K562 (cell line): ENCODE measurements at regions not wholly inside any gene's neighbourhood (a gene's known extent, or its start where the extent isn't known, plus 50 kb on each side); places are given as distances from the start of the nearest gene placed in this dataset.

Experiments
- CHD7 ChIP-seq: fragments of 200-600 bp; sonication (generic); IDR thresholded peaks from one replicate; pipeline ENCODE4 v1.6.1; 2012; ENCODE audit warnings: mild to moderate bottlenecking, low read depth, low read length, inconsistent platforms
- RBM39 ChIP-seq: fragments of 200-400 bp; formaldehyde crosslinking; optimal IDR thresholded peaks from 2 replicates; pipeline ENCODE3; 2018; ENCODE audit warnings: low read depth, low read length
- SMARCB1 ChIP-seq: IDR thresholded peaks from 2 replicates; pipeline ENCODE4 v1.6.1; 2011; ENCODE audit warnings: improper control_type of control experiment, low read depth; ENCODE audit not compliant: insufficient read length
- ZBTB2 ChIP-seq: fragments of 450-650 bp; IDR thresholded peaks from 2 replicates; pipeline ENCODE4 v1.6.1; 2016; ENCODE audit warnings: antibody characterized with exemption
- ZNF174 ChIP-seq: fragments of 250-450 bp; sonication (Bioruptor Pico); IDR thresholded peaks from 2 replicates; pipeline ENCODE4 v1.4.0; 2020; ENCODE audit warnings: mild to moderate bottlenecking

- TF ChIP-seq CHD7 (no peak), SMARCB1 (no peak), ZBTB2 (no peak), RBM39 (no peak), ZNF174 (CRISPR knock-in tag) (no peak)
- TF ChIP-seq, all 486 proteins: peak for 0
These were observed 1538.2 kb downstream of the TECRL start (continued) for GRCh38 chr4:62871078-62871477.
